Sciatic nerve (tissue), 2 donors: ENCODE measurements at regions not wholly inside any gene's neighbourhood (a gene's known extent, or its start where the extent isn't known, plus 50 kb on each side); places are given as distances from the start of the nearest gene placed in this dataset.

Experiments used
- ATAC-seq: fragments of 200-7000 bp; cut with Tn5 transposase; one replicate; pipeline ENCODE4 v1.9.1; 2020; ENCODE audit warnings: mild to moderate bottlenecking, moderate library complexity
- DNase-seq: peaks from one replicate; pipeline ENCODE4 v3.0.0-alpha.2; 2020; ENCODE audit warnings: low spot score
- intact Hi-C: fragments of 100-400 bp; cut with DNase I; formaldehyde crosslinking; loops from one replicate; pipeline ENCODE4 v1.14.2; 2022
- donor health status: DM: no; HTN: no; CAD: no.
- donor health status: DM: no; HTN: no; CAD: no.

- intact Hi-C loops, result no loop called here
- DNase-seq (no peak), ATAC-seq (no peak)
These were observed 78.4 kb upstream of the PMEPA1 start for GRCh38 chr20:57787990-57788781.

GRCh38 chr20:57787151-57787989 is 77.6 kb upstream of the PMEPA1 start:
- intact Hi-C loops, result no loop called here
- DNase-seq (no peak), ATAC-seq (no peak)

GRCh38 chr20:57786304-57786932 is 76.6 kb upstream of the PMEPA1 start:
- intact Hi-C loops, result no loop called here
- ATAC-seq, result no peak
- no peak for DNase-seq

- ATAC-seq (no peak), DNase-seq (no peak)
- intact Hi-C loops, result no loop called here
These were observed 75.9 kb upstream of the PMEPA1 start for GRCh38 chr20:57785720-57786119.

GRCh38 chr20:57785061-57785460 is 75.2 kb upstream of the PMEPA1 start:
- DNase-seq (no peak), ATAC-seq (no peak)
- intact Hi-C loops, result no loop called here

GRCh38 chr20:57783956-57784837 is 74.4 kb upstream of the PMEPA1 start:
- DNase-seq (peak; percentile 21), ATAC-seq (no peak)
- intact Hi-C loops, result no loop called here

- DNase-seq (peak; percentile 37), ATAC-seq (no peak)
- intact Hi-C loops, result no loop called here
These were observed 73.4 kb upstream of the PMEPA1 start for GRCh38 chr20:57783196-57783595.

GRCh38 chr20:57782631-57783041 is 72.8 kb upstream of the PMEPA1 start:
- ATAC-seq, result no peak
- peak; percentile 33 for DNase-seq
- intact Hi-C loops, result no loop called here

- intact Hi-C loops, result no loop called here
- no peak for ATAC-seq
- no peak for DNase-seq
These were observed 72.1 kb upstream of the PMEPA1 start for GRCh38 chr20:57781901-57782300.

GRCh38 chr20:57780906-57781305 is 71.1 kb upstream of the PMEPA1 start:
- DNase-seq (no peak), ATAC-seq (no peak)
- intact Hi-C loops, result no loop called here

GRCh38 chr20:57780398-57780797 is 70.6 kb upstream of the PMEPA1 start:
- DNase-seq (no peak), ATAC-seq (no peak)

GRCh38 chr20:57779401-57780003 is 69.7 kb upstream of the PMEPA1 start:
- no peak for DNase-seq
- intact Hi-C loops, result no loop called here

More at GRCh38 chr20:57780398-57780797, 70.6 kb upstream of the PMEPA1 start:
- intact Hi-C loops, result no loop called here

GRCh38 chr20:57777911-57778310 is 68.1 kb upstream of the PMEPA1 start:
- intact Hi-C loops, result no loop called here
- no peak for DNase-seq
- ATAC-seq, result no peak

More at GRCh38 chr20:57779401-57780003, 69.7 kb upstream of the PMEPA1 start:
- ATAC-seq, result no peak

GRCh38 chr20:57774951-57775350 is 65.1 kb upstream of the PMEPA1 start:
- intact Hi-C loops, result no loop called here
- DNase-seq (peak; percentile 47), ATAC-seq (no peak)

GRCh38 chr20:57774111-57774880 is 64.5 kb upstream of the PMEPA1 start:
- intact Hi-C loops, result no loop called here
- ATAC-seq, result no peak
- peak; percentile 17 for DNase-seq

- ATAC-seq, result no peak
- intact Hi-C loops, result no loop called here
- DNase-seq, result peak; percentile 7
These were observed 63.4 kb upstream of the PMEPA1 start for GRCh38 chr20:57773059-57773815.

GRCh38 chr20:57772349-57772964 is 62.6 kb upstream of the PMEPA1 start:
- ATAC-seq, result no peak
- intact Hi-C loops, result no loop called here
- peak; percentile 47 for DNase-seq
